Neural crest cell (in vitro differentiated cells): ENCODE measurements at regions not wholly inside any gene's neighbourhood (a gene's known extent, or its start where the extent isn't known, plus 50 kb on each side); places are given as distances from the start of the nearest gene placed in this dataset.

Experiments used
- DNase-seq: peaks from one replicate; pipeline ENCODE4 v3.0.0; 2021; ENCODE audit warnings: low read depth, mixed read lengths, low spot score
- H3K27ac Mint-ChIP-seq: one replicate; pipeline ENCODE4 v1.8.0; 2021; ENCODE audit warnings: mild to moderate bottlenecking, mixed read lengths; ENCODE audit not compliant: unreplicated experiment
- H3K27me3 Mint-ChIP-seq: 2 replicates; pipeline ENCODE4 v1.8.0; 2021; ENCODE audit warnings: low read depth, mild to moderate bottlenecking, mixed read lengths
- H3K36me3 Mint-ChIP-seq: 2 replicates; pipeline ENCODE4 v1.8.0; 2021; ENCODE audit warnings: low read depth, mild to moderate bottlenecking, mixed read lengths
- H3K4me1 Mint-ChIP-seq: 2 replicates; pipeline ENCODE4 v1.8.0; 2021; ENCODE audit warnings: mixed read lengths
- H3K4me3 Mint-ChIP-seq: one replicate; pipeline ENCODE4 v1.8.0; 2021; ENCODE audit warnings: mild to moderate bottlenecking, mixed read lengths
- H3K9me3 Mint-ChIP-seq: 2 replicates; pipeline ENCODE4 v1.8.0; 2021; ENCODE audit warnings: mixed read lengths
- TF ChIP-seq, protein P1 (sequence below): fragments of 200-600 bp; sonication (generic); conservative IDR thresholded peaks from 2 replicates; pipeline ENCODE4 v1.5.0; 2021; ENCODE audit warnings: antibody characterized with exemption, mild to moderate bottlenecking

GRCh38 chr11:70790671-70791300, 392.5 kb downstream of the CTTN start:
- Mint-ChIP-seq H3K36me3 (peaks cover 4% of the 10 kb centered on the region), H3K4me1 (no peaks in the 10 kb centered on the region), H3K9me3 (peaks cover 16% of the 10 kb centered on the region), H3K27me3 (no peaks in the 10 kb centered on the region), H3K27ac (no peak overlapping the region), H3K4me3 (no peak overlapping the region)
- no peak for DNase-seq
- TF ChIP-seq, protein P1, sequence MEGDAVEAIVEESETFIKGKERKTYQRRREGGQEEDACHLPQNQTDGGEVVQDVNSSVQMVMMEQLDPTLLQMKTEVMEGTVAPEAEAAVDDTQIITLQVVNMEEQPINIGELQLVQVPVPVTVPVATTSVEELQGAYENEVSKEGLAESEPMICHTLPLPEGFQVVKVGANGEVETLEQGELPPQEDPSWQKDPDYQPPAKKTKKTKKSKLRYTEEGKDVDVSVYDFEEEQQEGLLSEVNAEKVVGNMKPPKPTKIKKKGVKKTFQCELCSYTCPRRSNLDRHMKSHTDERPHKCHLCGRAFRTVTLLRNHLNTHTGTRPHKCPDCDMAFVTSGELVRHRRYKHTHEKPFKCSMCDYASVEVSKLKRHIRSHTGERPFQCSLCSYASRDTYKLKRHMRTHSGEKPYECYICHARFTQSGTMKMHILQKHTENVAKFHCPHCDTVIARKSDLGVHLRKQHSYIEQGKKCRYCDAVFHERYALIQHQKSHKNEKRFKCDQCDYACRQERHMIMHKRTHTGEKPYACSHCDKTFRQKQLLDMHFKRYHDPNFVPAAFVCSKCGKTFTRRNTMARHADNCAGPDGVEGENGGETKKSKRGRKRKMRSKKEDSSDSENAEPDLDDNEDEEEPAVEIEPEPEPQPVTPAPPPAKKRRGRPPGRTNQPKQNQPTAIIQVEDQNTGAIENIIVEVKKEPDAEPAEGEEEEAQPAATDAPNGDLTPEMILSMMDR: no peak

DNA sequence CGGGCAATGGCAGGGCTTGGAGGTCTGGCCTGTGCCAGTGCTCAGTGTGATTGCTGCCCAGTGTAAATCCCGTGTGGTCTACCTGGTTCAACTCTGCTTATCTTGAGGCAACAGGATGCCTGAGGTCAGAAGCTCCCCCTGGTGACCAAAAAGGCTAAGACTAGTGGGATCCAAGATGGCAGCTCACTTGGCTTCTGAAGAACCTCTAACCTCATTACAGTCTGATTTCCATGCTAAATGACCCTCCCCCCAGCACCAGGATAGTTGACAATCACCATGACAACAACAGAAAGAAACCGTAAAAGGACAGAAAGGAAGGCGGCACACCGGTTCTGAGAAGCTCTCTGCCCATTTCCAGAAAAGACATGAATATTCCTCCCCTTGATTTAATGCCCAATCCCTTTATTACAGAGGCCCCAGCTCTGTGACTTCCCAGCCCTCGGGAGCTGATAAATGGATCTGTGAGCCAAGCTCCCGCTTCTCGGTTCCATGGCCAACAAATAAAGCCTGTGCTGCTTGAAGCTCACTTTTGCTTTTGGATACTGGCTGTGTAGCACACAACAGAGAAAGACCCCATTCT, 398.4 kb downstream of the CTTN start:
- peaks cover 19% of the 10 kb centered on the region for H3K9me3 Mint-ChIP-seq
- DNase-seq: no peak
- TF ChIP-seq, protein P1: peak; percentile 28
- H3K36me3 Mint-ChIP-seq: peaks cover 4% of the 10 kb centered on the region
- H3K4me3 Mint-ChIP-seq: no peak overlapping the region
- no peaks in the 10 kb centered on the region for H3K27me3 Mint-ChIP-seq
- H3K27ac Mint-ChIP-seq: no peak overlapping the region
- peaks cover 5% of the 10 kb centered on the region for H3K4me1 Mint-ChIP-seq

DNA sequence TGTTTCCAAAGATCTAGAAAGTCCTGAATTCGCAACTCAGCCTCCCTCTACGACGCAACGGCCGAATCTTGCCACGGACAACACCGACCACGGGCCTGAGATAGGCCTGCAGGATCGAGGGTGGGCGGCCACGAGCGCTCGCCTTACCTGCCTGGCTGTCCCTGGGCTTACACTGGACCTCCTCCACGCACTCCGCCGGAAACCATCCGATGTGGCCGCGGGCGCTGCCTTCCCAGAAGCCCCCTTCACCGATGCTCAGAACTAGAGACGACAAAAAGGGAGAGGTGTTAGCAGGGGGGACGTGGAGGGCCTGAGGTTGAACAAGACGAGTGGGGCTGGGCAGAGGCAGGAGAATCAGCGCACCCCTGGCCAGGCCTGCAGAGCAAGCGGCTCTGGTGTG, 400.0 kb downstream of the CTTN start:
- Mint-ChIP-seq H3K4me3 (no peak overlapping the region), H3K36me3 (peaks cover 2% of the 10 kb centered on the region), H3K27ac (no peak overlapping the region), H3K9me3 (peaks cover 14% of the 10 kb centered on the region), H3K4me1 (peaks cover 5% of the 10 kb centered on the region), H3K27me3 (no peaks in the 10 kb centered on the region)
- DNase-seq: no peak
- TF ChIP-seq, protein P1: no peak

DNA sequence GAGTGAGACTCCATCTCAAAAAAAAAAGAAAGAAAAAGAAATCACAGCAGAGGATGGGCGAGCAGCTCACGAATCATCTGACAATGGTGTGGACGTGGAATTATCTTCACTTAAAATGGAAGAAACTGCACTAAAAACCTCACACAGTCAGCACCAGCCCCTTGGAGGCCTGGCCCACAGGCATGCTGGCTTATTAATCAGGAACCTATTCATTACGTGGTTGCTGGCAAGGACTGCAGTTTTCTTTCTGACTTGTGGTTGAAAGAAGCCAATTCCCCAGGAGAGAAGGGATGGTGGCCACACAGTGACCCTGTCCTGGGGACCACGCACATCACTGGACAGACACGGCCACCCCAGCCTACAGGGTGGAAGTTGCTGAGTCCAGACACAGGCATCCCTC, 401.1 kb downstream of the CTTN start:
- Mint-ChIP-seq H3K36me3 (no peaks in the 10 kb centered on the region), H3K4me3 (no peak overlapping the region), H3K27ac (no peak overlapping the region), H3K4me1 (peaks cover 5% of the 10 kb centered on the region), H3K27me3 (no peaks in the 10 kb centered on the region), H3K9me3 (peaks cover 7% of the 10 kb centered on the region)
- DNase-seq: no peak
- TF ChIP-seq, protein P1: no peak

DNA sequence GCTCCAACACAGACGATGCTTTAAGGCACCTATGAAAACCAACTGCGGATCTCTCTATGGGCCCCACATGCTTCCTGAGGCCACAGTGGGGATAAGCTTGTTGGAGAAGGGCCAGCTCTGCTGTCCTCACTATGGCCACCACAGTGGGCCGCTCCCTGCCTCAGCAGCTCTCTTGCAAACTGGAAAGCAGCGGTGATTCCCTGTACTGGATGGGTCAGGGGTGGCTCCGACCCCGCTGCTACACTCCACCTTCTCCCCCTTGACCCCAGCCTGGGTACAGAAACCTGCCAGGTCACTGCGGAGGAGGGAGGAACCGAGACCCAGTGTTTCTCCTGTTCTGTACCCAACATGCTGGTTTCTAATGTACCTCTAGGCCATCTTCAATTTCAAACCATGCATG, 403.9 kb downstream of the CTTN start:
- no peak for DNase-seq
- no peaks in the 10 kb centered on the region for H3K27me3 Mint-ChIP-seq
- TF ChIP-seq, protein P1: no peak
- no peaks in the 10 kb centered on the region for H3K36me3 Mint-ChIP-seq
- H3K4me3 Mint-ChIP-seq: no peak overlapping the region
- no peaks in the 10 kb centered on the region for H3K9me3 Mint-ChIP-seq
- no peak overlapping the region for H3K27ac Mint-ChIP-seq
- no peaks in the 10 kb centered on the region for H3K4me1 Mint-ChIP-seq
